Esophagus muscularis mucosa (tissue), 3 donors: ENCODE measurements at regions not wholly inside any gene's neighbourhood (a gene's known extent, or its start where the extent isn't known, plus 50 kb on each side); places are given as distances from the start of the nearest gene placed in this dataset.

Experiments
- CTCF ChIP-seq, 3 experiments: fragments of 200-600 bp in 2 of 3; fragments of 450-650 bp in 1 of 3; sonication (generic) in 2 of 3; IDR thresholded peaks; one replicate each; pipeline ENCODE4 v1.5.1; 2017 to 2019; ENCODE audit warnings: antibody characterized with exemption in 3 of 3, mild to moderate bottlenecking in 2 of 3, moderate library complexity in 1 of 3
- POLR2A ChIP-seq: fragments of 450-650 bp; IDR thresholded peaks from one replicate; pipeline ENCODE4 v1.6.1; 2017; ENCODE audit warnings: antibody characterized with exemption, moderate library complexity, mild to moderate bottlenecking, low read depth

DNA sequence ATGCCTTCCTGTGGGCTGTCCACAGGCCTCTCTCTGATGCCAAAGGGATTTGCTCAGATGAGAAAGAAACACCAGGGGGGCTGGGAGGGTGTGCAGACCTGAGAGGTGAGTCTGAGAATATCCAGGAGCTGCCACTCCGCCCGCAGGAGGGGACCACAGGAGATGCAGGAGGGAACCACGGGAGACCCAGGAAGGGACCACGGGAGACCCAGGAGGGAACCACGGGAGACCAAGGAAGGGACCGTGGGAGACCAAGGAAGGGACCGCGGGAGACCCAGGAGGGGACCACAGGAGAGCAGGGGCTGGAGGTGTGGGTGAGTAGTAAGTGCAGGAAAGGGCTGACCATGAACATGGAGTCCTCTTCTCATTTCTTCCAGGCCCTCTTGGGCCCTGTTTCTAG is 74.6 kb upstream of the SFSWAP start:
- TF ChIP-seq CTCF (IDR thresholded peaks at IDR 0.05) (no peak), POLR2A (no peak)
